SK-N-SH (cell line): ENCODE measurements at regions not wholly inside any gene's neighbourhood (a gene's known extent, or its start where the extent isn't known, plus 50 kb on each side); places are given as distances from the start of the nearest gene placed in this dataset.

Experiments used
- CTCF ChIA-PET: fragments of 300-600, 350-600 bp; formaldehyde crosslinking; extraction: SDS; loops from one replicate; lab custom pipeline; 2021; lab: Yijun Ruan, JAX
- POLR2A ChIA-PET: fragments of 350-600 bp; sonication (Branson Sonifier 250); formaldehyde crosslinking; extraction: SDS; loops from one replicate; lab custom pipeline; 2020; ENCODE audit warnings: antibody characterized with exemption, inconsistent platforms; lab: Yijun Ruan, JAX
- DNase-seq: peaks from one replicate; pipeline ENCODE4 v3.0.0; 2012
- H2AFZ ChIP-seq: fragments of 200-600 bp; sonication (generic); 2 replicates; pipeline ENCODE4 v1.8.1; 2016; ENCODE audit warnings: antibody characterized with exemption, mild to moderate bottlenecking, low read depth
- H3F3A ChIP-seq: fragments of 200-600 bp; sonication (generic); replicated peaks from 2 replicates; pipeline ENCODE3; 2016; ENCODE audit warnings: antibody characterized with exemption, mild to moderate bottlenecking; ENCODE audit not compliant: insufficient read depth
- H3K27ac ChIP-seq, 2 experiments: fragments of 200-500 bp in 1 of 2; fragments of 200-600 bp in 1 of 2; sonication (Bioruptor generic) in 1 of 2; sonication (generic), shearing (Covaris generic) in 1 of 2; 2 replicates each; pipeline versions ENCODE4 v1.5.1 to v1.6.1; 2014 to 2016; ENCODE audit warnings: low read depth in 2 of 2, inconsistent platforms in 1 of 2, low read length in 1 of 2, mild to moderate bottlenecking in 1 of 2, mixed read lengths in 1 of 2
- H3K27me3 ChIP-seq: fragments of 200-600 bp; sonication (generic), shearing (Covaris generic); 2 replicates; pipeline ENCODE4 v1.6.1; 2016; ENCODE audit warnings: mixed run types; ENCODE audit not compliant: insufficient read depth
- H3K36me3 ChIP-seq, 2 experiments: fragments of 200-500 bp in 1 of 2; fragments of 200-600 bp in 1 of 2; sonication (Bioruptor generic) in 1 of 2; sonication (generic) in 1 of 2; replicated peaks in 1 of 2; 2 replicates each; pipeline versions ENCODE3 to v1.5.1; 2014 to 2016; ENCODE audit warnings: low read length in 1 of 2, mild to moderate bottlenecking in 1 of 2; ENCODE audit not compliant: insufficient read depth in 2 of 2, control insufficient read depth in 1 of 2
- H3K4me1 ChIP-seq, 2 experiments: fragments of 200-500 bp in 1 of 2; fragments of 200-600 bp in 1 of 2; sonication (Bioruptor generic) in 1 of 2; sonication (generic), shearing (Covaris generic) in 1 of 2; 2 replicates each; pipeline versions ENCODE4 v1.5.1 to v1.6.1; 2014 to 2016; ENCODE audit warnings: low read depth in 1 of 2, low read length in 1 of 2, mixed run types in 1 of 2; ENCODE audit not compliant: insufficient read depth in 2 of 2, control insufficient read depth in 1 of 2
- H3K4me2 ChIP-seq: fragments of 200-600 bp; sonication (generic), shearing (Covaris generic); 2 replicates; pipeline ENCODE4 v1.6.1; 2017; ENCODE audit warnings: mixed run types
- H3K4me3 ChIP-seq, 2 experiments: fragments of 200-500 bp in 1 of 2; fragments of 200-600 bp in 1 of 2; sonication (Bioruptor generic) in 1 of 2; sonication (generic), shearing (Covaris generic) in 1 of 2; 2 replicates each; pipeline versions ENCODE4 v1.5.1 to v1.8.1; 2014 to 2016; ENCODE audit warnings: low read depth in 2 of 2, inconsistent platforms in 1 of 2, low read length in 1 of 2, mild to moderate bottlenecking in 1 of 2, mixed read lengths in 1 of 2, moderate library complexity in 1 of 2
- H3K79me2 ChIP-seq: fragments of 200-600 bp; sonication (generic); 2 replicates; pipeline ENCODE4 v1.8.1; 2017; ENCODE audit warnings: mild to moderate bottlenecking; ENCODE audit not compliant: insufficient read depth
- H3K9ac ChIP-seq: fragments of 200-600 bp; sonication (generic); 2 replicates; pipeline ENCODE4 v1.6.1; 2017; ENCODE audit warnings: mixed run types
- H3K9me2 ChIP-seq: fragments of 200-600 bp; sonication (generic); 2 replicates; pipeline ENCODE4 v1.6.1; 2017; ENCODE audit warnings: mixed run types
- H3K9me3 ChIP-seq: fragments of 200-600 bp; sonication (generic); 2 replicates; pipeline ENCODE4 v1.6.1; 2017; ENCODE audit warnings: mixed run types, mild to moderate bottlenecking, moderate library complexity
- H4K20me1 ChIP-seq: fragments of 200-600 bp; sonication (generic); 2 replicates; pipeline ENCODE4 v1.6.1; 2017; ENCODE audit warnings: mild to moderate bottlenecking, mixed run types; ENCODE audit not compliant: insufficient read depth
- CHD2 ChIP-seq: fragments of 150-350 bp; IDR thresholded peaks from 2 replicates; pipeline ENCODE4 v1.6.1; 2018; ENCODE audit warnings: low read length; ENCODE audit not compliant: partially characterized antibody
- EP300 ChIP-seq, 2 experiments: IDR thresholded peaks; 2 replicates each; pipeline versions ENCODE4 v1.4.0 to v1.6.1; 2012; ENCODE audit warnings: borderline replicate concordance in 1 of 2, low read depth in 1 of 2, low read length in 1 of 2
- EZH2phosphoT487 ChIP-seq: fragments of 200-600 bp; sonication (generic); IDR thresholded peaks from 2 replicates; pipeline ENCODE4 v1.6.1; 2017; ENCODE audit warnings: low read depth, mixed run types, mild to moderate bottlenecking, antibody characterized with exemption, moderate library complexity, borderline replicate concordance
- FOSL2 ChIP-seq: IDR thresholded peaks from 2 replicates; pipeline ENCODE4 v1.4.0; 2012; ENCODE audit warnings: low read depth, mild to moderate bottlenecking, moderate library complexity, borderline replicate concordance
- FOXM1 ChIP-seq: IDR thresholded peaks from 2 replicates; pipeline ENCODE4 v1.4.0; 2012; ENCODE audit warnings: low read depth, mild to moderate bottlenecking
- GABPA ChIP-seq: IDR thresholded peaks from 2 replicates; pipeline ENCODE4 v1.4.0; 2012; ENCODE audit warnings: low read depth, mild to moderate bottlenecking
- IRF3 ChIP-seq: fragments of 150-350 bp; IDR thresholded peaks from 2 replicates; pipeline ENCODE4 v1.6.1; 2016; ENCODE audit warnings: mild to moderate bottlenecking, low read depth, low read length
- JUND ChIP-seq: IDR thresholded peaks from 2 replicates; pipeline ENCODE4 v1.4.0; 2012
- MXI1 ChIP-seq: IDR thresholded peaks from 2 replicates; pipeline ENCODE4 v1.6.1; 2012; ENCODE audit warnings: mild to moderate bottlenecking, low read depth, low read length, improper control_type of control experiment
- PBX3 ChIP-seq: IDR thresholded peaks from 2 replicates; pipeline ENCODE4; 2012
- REST ChIP-seq: IDR thresholded peaks from 2 replicates; pipeline ENCODE4 v1.6.1; 2012; ENCODE audit warnings: mild to moderate bottlenecking, low read depth, low read length, moderate library complexity
- RXRA ChIP-seq: IDR thresholded peaks from 2 replicates; pipeline ENCODE4 v1.4.0; 2012; ENCODE audit warnings: low read depth, mild to moderate bottlenecking, borderline replicate concordance
- SIN3A ChIP-seq: IDR thresholded peaks from 2 replicates; pipeline ENCODE4 v1.6.1; 2012; ENCODE audit warnings: low read depth, mild to moderate bottlenecking, low read length, moderate library complexity, borderline replicate concordance
- SMC3 ChIP-seq: IDR thresholded peaks from 2 replicates; pipeline ENCODE4 v1.6.1; 2012; ENCODE audit warnings: low read depth, low read length, improper control_type of control experiment
- TCF12 ChIP-seq: IDR thresholded peaks from 2 replicates; pipeline ENCODE4 v1.4.0; 2012
- WGBS: methylation state at CpG from one replicate; pipeline ENCODE4 v1.1.6; 2017; ENCODE audit warnings: low lambda C conversion rate; 5-methylcytosine and 5-hydroxymethylcytosine counted together

GRCh38 chr18:74013955-74014354, 133.7 kb downstream of the FBXO15 start:
- H3K9ac ChIP-seq: no peak overlapping the region
- TF ChIP-seq EZH2phosphoT487 (no peak), TCF12 (peak; percentile 57), FOSL2 (peak; percentile 28; the same call in 1 of the 2 replicates), PBX3 (peak; percentile 20; the same call in 1 of the 2 replicates), JUND (peak; percentile 13; the same call in 1 of the 2 replicates), EP300 (IDR thresholded peaks at IDR 0.05; ENCODE audit: borderline replicate concordance in 1 of 2, low read depth in 1 of 2, low read length in 1 of 2) (no peak)
- TF ChIP-seq, all 33 proteins: peak for 4
- H3K79me2 ChIP-seq: no peaks in the 10 kb centered on the region
- WGBS: 1% methylated on average over 5 of the region's 5 CpGs
- H3K27ac ChIP-seq: no peak overlapping the region
- no peak for DNase-seq
- H3F3A ChIP-seq: no peaks in the 10 kb centered on the region
- no peak overlapping the region for H3K4me2 ChIP-seq
- H2AFZ ChIP-seq: no peak overlapping the region
- no peak overlapping the region for H3K4me3 ChIP-seq
- H3K4me1 ChIP-seq: no peaks in the 10 kb centered on the region
- no peaks in the 10 kb centered on the region for H3K36me3 ChIP-seq
- POLR2A ChIA-PET: no interaction called here
- no peaks in the 10 kb centered on the region for H4K20me1 ChIP-seq
- H3K27me3 ChIP-seq: no peaks in the 10 kb centered on the region; the same call in 1 of the 2 replicates
- CTCF ChIA-PET: interaction anchor here (0.8 to 1.5 kb wide), 2 partner anchors 34 to 103 kb away, joined by 3 to 4 read pairs; no protein-coding TSS in a partner anchor
- no peaks in the 10 kb centered on the region for H3K9me3 ChIP-seq
- H3K9me2 ChIP-seq: no peaks in the 10 kb centered on the region

- ChIA-PET POLR2A (no interaction called here), CTCF (interaction anchor here (0.8 to 1.5 kb wide), 2 partner anchors 33 to 103 kb away, joined by 3 to 4 read pairs; no protein-coding TSS in a partner anchor)
- no peak overlapping the region for H3K27ac ChIP-seq
- 9% methylated on average over 12 of the region's 14 CpGs for WGBS
- H3F3A ChIP-seq: no peaks in the 10 kb centered on the region
- no peak for DNase-seq
- no peaks in the 10 kb centered on the region for H3K79me2 ChIP-seq
- H3K4me3 ChIP-seq: no peak overlapping the region
- H3K4me2 ChIP-seq: no peak overlapping the region
- H2AFZ ChIP-seq: no peak overlapping the region
- no peaks in the 10 kb centered on the region for H3K9me2 ChIP-seq
- H3K27me3 ChIP-seq: no peaks in the 10 kb centered on the region; the same call in 1 of the 2 replicates
- TF ChIP-seq FOXM1 (no peak), IRF3 (no peak), RXRA (no peak), SIN3A (no peak), GABPA (no peak), REST (no peak), SMC3 (no peak), MXI1 (no peak), CHD2 (no peak)
- H3K4me1 ChIP-seq: no peaks in the 10 kb centered on the region
- H4K20me1 ChIP-seq: no peaks in the 10 kb centered on the region
- H3K36me3 ChIP-seq: no peaks in the 10 kb centered on the region
- H3K9me3 ChIP-seq: no peaks in the 10 kb centered on the region
- no peak overlapping the region for H3K9ac ChIP-seq
Measured at GRCh38 chr18:74012954-74013630, 134.5 kb downstream of the FBXO15 start.
